Epithelial cell of prostate (primary cell): ENCODE measurements at regions not wholly inside any gene's neighbourhood (a gene's known extent, or its start where the extent isn't known, plus 50 kb on each side); places are given as distances from the start of the nearest gene placed in this dataset.
A peak's percentile ranks its signal among the peaks of the same experiment; 100 is the strongest.
"Not testable (repeated sequence)": the region's sequence is repeated elsewhere in the genome, so short reads cannot be mapped to it uniquely, and the experiment has no call there.

Experiments
- DNase-seq: peaks from one replicate; pipeline ENCODE4 v3.0.0-alpha.2; 2011; ENCODE audit warnings: low read depth, low spot score
- H3K27ac ChIP-seq: fragments of 450-650 bp; 2 replicates; pipeline ENCODE4 v1.5.1; 2017; ENCODE audit warnings: mild to moderate bottlenecking

- no peak for DNase-seq
- H3K27ac ChIP-seq: no peak overlapping the region
Observed at GRCh38 chr4:134560728-134561127, 359.1 kb upstream of the PABPC4L start.

- DNase-seq: no peak
- no peak overlapping the region for H3K27ac ChIP-seq
Observed at GRCh38 chr4:134552063-134552462, 350.5 kb upstream of the PABPC4L start.

DNA sequence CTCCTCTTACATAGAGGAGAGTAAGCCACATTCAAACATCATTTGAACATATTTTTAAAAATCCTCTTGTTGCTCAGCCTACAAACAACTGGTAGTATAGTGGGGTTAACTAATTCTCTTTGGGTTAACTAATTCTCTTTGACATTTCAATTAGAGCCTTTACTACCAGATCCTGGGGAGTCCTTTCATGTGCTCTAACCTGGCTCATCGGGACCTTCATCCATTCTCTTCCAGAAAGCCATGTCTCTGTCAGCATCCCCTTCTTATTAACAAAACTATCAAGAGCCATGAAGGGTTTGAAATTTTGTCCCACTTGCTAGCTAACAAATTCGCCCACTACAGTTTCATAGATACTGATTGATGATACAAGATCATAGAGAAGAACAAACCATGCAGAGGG is 349.8 kb upstream of the PABPC4L start:
- no peak for DNase-seq
- H3K27ac ChIP-seq: no peak overlapping the region

- no peak for DNase-seq
Observed at GRCh38 chr4:134548052-134548628, 346.6 kb upstream of the PABPC4L start.

DNA sequence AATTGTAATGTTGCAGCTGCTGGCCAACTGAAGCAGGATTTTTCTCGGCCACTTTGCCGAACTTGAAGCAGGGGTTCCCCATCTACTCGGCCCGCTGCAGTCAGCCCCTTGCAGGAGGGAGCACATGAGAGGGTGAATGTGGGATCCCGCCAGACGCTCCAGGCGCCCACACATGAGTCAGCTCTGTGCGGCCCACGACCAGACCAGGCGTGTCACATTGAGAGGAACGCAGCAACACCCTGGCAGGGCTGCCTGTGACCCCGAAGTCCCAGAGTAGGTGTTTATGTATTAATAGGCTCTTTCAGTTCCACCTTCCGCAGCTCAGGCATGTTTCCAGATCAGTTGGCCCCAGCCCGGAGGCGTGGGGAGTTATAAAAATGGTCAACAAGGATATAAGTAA is 344.7 kb upstream of the PABPC4L start:
- H3K27ac ChIP-seq: no peak overlapping the region
- no peak for DNase-seq

More at GRCh38 chr4:134548052-134548628, 346.6 kb upstream of the PABPC4L start:
- H3K27ac ChIP-seq: no peak overlapping the region

GRCh38 chr4:134544303-134544770 is 342.7 kb upstream of the PABPC4L start:
- DNase-seq: peak; percentile 0
- peak overlapping the region; percentile 20 for H3K27ac ChIP-seq

DNA sequence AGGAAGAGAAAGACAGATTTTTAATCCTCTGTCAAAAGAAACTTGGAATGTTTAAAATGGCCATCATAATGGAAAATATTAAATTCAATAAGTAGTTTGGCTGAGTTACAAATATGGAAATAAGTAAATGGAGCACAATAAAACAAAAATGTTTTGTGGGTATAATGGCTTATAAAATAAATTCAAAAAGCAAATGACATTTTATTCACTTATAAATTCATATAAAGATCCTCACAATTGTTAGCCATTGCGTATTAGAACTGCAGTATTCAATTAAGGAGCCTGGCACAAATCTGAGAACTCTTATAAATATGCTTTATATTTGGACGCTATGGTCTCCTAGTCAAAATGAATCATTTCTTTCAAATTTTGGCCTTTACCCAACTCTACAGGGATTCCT is 339.0 kb upstream of the PABPC4L start:
- no peak for DNase-seq
- no peak overlapping the region for H3K27ac ChIP-seq

- H3K27ac ChIP-seq: no peak overlapping the region
- no peak for DNase-seq
Observed at GRCh38 chr4:134539729-134540231, 338.2 kb upstream of the PABPC4L start.

- H3K27ac ChIP-seq: no peak overlapping the region
Observed at GRCh38 chr4:134537701-134538100, 336.1 kb upstream of the PABPC4L start.

GRCh38 chr4:134533068-134533467 is 331.5 kb upstream of the PABPC4L start:
- no peak for DNase-seq
- H3K27ac ChIP-seq: no peak overlapping the region

More at GRCh38 chr4:134537701-134538100, 336.1 kb upstream of the PABPC4L start:
- no peak for DNase-seq

DNA sequence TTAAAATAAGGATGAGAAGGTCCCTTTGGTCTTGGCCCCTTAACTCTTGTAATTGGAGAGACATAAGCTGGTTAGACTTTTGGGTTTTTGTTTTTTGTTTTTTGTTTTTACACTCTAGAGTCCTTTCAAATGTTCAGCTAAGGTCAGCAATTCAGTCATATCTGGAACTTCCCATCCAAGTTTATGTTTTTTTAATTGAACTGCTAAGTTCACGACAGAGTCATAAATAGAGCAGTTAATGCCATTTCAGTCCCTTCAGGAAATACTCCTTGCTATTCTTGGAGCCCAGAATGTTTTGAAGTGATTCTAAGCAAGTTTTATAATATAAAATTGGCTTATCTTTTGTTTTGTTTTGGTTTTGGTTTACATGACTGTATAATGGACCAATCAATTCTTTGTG is 329.4 kb upstream of the PABPC4L start:
- DNase-seq: no peak

GRCh38 chr4:134529629-134530028 is 328.0 kb upstream of the PABPC4L start:
- no peak overlapping the region for H3K27ac ChIP-seq
- DNase-seq: no peak

More for the DNA sequence above, 329.4 kb upstream of the PABPC4L start:
- H3K27ac ChIP-seq: no peak overlapping the region

DNA sequence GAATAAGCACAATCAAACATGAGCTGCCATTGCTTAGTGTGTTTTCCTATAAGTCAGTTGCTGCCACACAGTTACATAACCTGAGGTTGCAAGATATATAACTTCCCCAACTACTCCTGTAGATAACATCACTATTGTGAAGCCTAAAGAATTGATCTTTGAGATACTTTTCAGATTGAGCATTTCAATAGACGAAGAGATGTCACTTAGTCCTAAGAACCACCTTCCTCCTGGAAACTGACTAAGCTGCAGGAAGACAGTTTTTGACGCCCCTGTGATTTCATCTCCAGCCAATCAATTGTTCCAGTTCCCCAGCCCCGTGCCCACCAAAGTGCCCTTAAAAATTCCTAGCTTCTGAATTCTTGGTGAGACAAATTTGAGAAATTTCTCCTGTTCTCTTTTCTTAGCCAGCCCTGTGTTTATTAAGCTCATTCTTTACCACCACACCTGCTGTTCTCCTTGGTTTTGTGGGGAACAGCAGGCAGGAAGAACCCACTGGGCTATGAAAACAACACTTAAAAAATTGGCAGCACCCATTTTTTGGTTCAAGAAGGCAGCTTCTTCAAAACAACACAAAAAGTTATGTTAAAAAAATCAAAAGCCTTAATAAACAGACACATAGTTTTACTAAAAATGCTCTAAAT is 317.1 kb upstream of the PABPC4L start:
- no peak for DNase-seq
- no peak overlapping the region for H3K27ac ChIP-seq

- H3K27ac ChIP-seq: no peak overlapping the region
- DNase-seq: no peak
Observed at GRCh38 chr4:134510544-134510943, 309.0 kb upstream of the PABPC4L start.

GRCh38 chr4:134505511-134505910 is 303.9 kb upstream of the PABPC4L start:
- no peak overlapping the region for H3K27ac ChIP-seq
- no peak for DNase-seq

DNA sequence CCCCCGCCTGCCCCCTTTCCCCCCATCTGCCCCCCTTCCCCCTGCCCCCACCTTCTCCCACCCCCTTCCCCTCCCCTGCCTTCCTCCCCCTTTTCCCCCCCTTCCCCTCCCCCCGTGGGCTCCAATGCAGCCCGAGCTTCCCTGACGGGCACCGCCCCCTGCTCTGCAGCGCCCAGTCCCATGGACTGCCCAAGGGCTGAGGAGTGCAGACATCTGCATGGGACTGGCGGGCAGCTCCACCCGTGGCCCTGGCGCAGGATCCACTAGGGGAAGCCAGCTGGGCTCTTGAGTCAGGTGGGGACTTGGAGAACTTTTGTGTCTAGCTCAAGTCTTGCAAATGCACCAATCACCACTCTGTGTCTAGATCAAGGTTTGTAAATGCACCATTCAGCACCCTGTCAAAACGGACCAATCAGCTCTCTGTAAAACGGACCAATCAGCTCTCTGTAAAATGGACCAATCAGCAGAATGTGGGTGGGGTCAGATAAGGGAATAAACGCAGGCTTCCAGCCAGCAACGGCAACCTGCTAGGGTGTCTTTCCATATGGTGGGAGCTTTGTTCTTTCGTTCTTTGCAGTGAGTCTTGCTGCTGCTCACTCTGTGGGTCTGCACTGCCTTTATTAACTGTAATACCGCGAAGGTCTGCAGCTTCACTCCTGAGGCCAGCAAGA is 300.5 kb upstream of the PABPC4L start:
- DNase-seq: no peak

GRCh38 chr4:134501488-134501887 is 299.9 kb upstream of the PABPC4L start:
- not testable (repeated sequence) for DNase-seq, H3K27ac ChIP-seq

More for the DNA sequence above, 300.5 kb upstream of the PABPC4L start:
- no peak overlapping the region for H3K27ac ChIP-seq

GRCh38 chr4:134499074-134499473 is 297.5 kb upstream of the PABPC4L start:
- DNase-seq: no peak
- no peak overlapping the region for H3K27ac ChIP-seq

- no peak for DNase-seq
Observed at GRCh38 chr4:134490863-134491262, 289.3 kb upstream of the PABPC4L start.

DNA sequence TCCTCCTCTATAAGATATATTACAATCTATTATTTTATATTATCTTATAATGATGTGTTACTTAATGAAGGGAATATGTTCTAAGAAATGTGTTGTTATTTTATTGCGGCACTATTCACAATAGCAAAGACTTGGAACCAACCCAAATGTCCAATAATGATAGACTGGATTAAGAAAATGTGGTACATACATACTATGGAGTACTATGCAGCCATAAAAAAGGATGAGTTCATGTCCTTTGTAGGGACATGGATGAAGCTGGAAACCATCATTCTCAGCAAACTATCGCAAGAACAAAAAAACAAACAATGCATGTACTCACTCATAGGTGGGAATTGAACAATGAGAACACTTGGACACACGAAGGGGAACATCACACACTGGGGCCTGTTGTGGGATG is 281.9 kb upstream of the PABPC4L start:
- not testable (repeated sequence) for DNase-seq, H3K27ac ChIP-seq

More at GRCh38 chr4:134490863-134491262, 289.3 kb upstream of the PABPC4L start:
- H3K27ac ChIP-seq: no peak overlapping the region

DNA sequence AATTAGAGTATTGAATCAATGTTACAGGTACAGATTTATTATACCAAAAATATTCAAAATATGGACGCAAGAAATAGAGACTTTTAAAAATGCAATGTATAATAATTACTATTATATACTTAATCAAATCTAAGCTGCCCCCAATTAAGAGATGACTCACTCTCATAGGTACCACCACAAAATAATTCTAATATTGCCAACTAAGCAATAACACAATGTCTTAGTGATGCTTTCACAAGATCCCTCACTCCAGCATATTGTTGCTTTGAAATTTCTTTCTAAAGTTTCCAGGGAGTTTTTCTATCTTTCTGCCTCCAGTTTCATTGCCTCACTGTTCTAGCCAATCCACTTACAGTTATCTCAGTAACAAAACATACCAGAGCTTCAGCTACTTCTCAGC is 270.0 kb upstream of the PABPC4L start:
- no peak for DNase-seq
- H3K27ac ChIP-seq: no peak overlapping the region
